CD4-positive, alpha-beta memory T cell (primary cell): ENCODE measurements at regions not wholly inside any gene's neighbourhood (a gene's known extent, or its start where the extent isn't known, plus 50 kb on each side); places are given as distances from the start of the nearest gene placed in this dataset.

Experiments
- CTCF ChIA-PET: fragments of 350-600 bp; sonication (Branson Sonifier 250); formaldehyde crosslinking; loops from one replicate; lab custom pipeline; 2021; ENCODE audit warnings: inconsistent platforms; ENCODE audit not compliant: partially characterized antibody; lab: Charles Lee
- POLR2A ChIA-PET: fragments of 350-600 bp; sonication (Branson Sonifier 250); formaldehyde crosslinking; loops from one replicate; lab custom pipeline; 2021; ENCODE audit not compliant: partially characterized antibody; lab: Charles Lee
- DNase-seq, 5 donors: peaks; one replicate each; pipeline versions ENCODE4 v3.0.0 to v3.0.0-alpha.2; 2020 to 2022; ENCODE audit warnings: mixed read lengths in 1 of 5
- H3K27ac ChIP-seq: one replicate; pipeline ENCODE4 v1.7.0; 2013; ENCODE audit warnings: low read depth, low read length
- H3K27me3 ChIP-seq: 2 replicates; pipeline ENCODE4 v1.7.0; 2013; ENCODE audit warnings: mild to moderate bottlenecking, low read length, moderate library complexity; ENCODE audit not compliant: insufficient read depth
- H3K36me3 ChIP-seq: 2 replicates; pipeline ENCODE4 v1.7.0; 2013; ENCODE audit warnings: mild to moderate bottlenecking, low read length, moderate library complexity; ENCODE audit not compliant: insufficient read depth
- H3K4me1 ChIP-seq: 2 replicates; pipeline ENCODE4 v1.7.0; 2013; ENCODE audit warnings: mild to moderate bottlenecking, low read length, moderate library complexity; ENCODE audit not compliant: insufficient read depth
- H3K4me3 ChIP-seq, 2 donors: one replicate each; pipeline ENCODE4 v1.7.0; 2013; ENCODE audit warnings: low read length in 2 of 2, mild to moderate bottlenecking in 1 of 2
- H3K9me3 ChIP-seq, 2 donors: one replicate each; pipeline ENCODE4 v1.7.0; 2013; ENCODE audit warnings: low read length in 2 of 2, control low read depth in 1 of 2; ENCODE audit not compliant: control insufficient read depth in 1 of 2
- H3K27ac Mint-ChIP-seq, 7 donors: one replicate each; pipeline ENCODE4 v1.8.0; 2020 to 2021; ENCODE audit warnings: mixed read lengths in 7 of 7, mild to moderate bottlenecking in 6 of 7, inconsistent platforms in 3 of 7, moderate library complexity in 3 of 7
- H3K27me3 Mint-ChIP-seq, 2 donors: one replicate each; pipeline ENCODE4 v1.8.0; 2020 to 2021; ENCODE audit warnings: mixed read lengths in 2 of 2
- H3K36me3 Mint-ChIP-seq, 2 donors: one replicate each; pipeline ENCODE4 v1.8.0; 2020 to 2021; ENCODE audit warnings: mixed read lengths in 2 of 2, inconsistent platforms in 1 of 2, mild to moderate bottlenecking in 1 of 2
- H3K4me1 Mint-ChIP-seq, 4 donors: one replicate each; pipeline ENCODE4 v1.8.0; 2020 to 2021; ENCODE audit warnings: mixed read lengths in 4 of 4, mild to moderate bottlenecking in 1 of 4
- H3K4me3 Mint-ChIP-seq, 8 donors: one replicate each; pipeline ENCODE4 v1.8.0; 2020 to 2021; ENCODE audit warnings: mixed read lengths in 8 of 8, mild to moderate bottlenecking in 7 of 8, moderate library complexity in 6 of 8, inconsistent platforms in 3 of 8
- H3K9me3 Mint-ChIP-seq, 8 donors: one replicate each; pipeline ENCODE4 v1.8.0; 2020 to 2021; ENCODE audit warnings: mixed read lengths in 8 of 8, mild to moderate bottlenecking in 5 of 8, inconsistent platforms in 3 of 8, moderate library complexity in 1 of 8
- intact Hi-C: fragments of 100-400 bp; cut with micrococcal nuclease; formaldehyde crosslinking; loops from one replicate; pipeline ENCODE4 v1.15.1; 2023

- POLR2A ChIA-PET: no interaction called here
- Mint-ChIP-seq H3K9me3 (peaks cover 0 to 20% (median 13%) of the 10 kb centered on the region in 8 donors), H3K4me1 (no peaks in the 10 kb centered on the region), H3K4me3 (no peak overlapping the region), H3K36me3 (no peaks in the 10 kb centered on the region), H3K27me3 (peaks cover 0 to 3% of the 10 kb centered on the region in 2 donors), H3K27ac (no peak overlapping the region)
- DNase-seq: no peak
- Histone ChIP-seq H3K27me3 (no peaks in the 10 kb centered on the region), H3K9me3 (no peaks in the 10 kb centered on the region), H3K27ac (no peak overlapping the region), H3K36me3 (no peaks in the 10 kb centered on the region), H3K4me1 (no peaks in the 10 kb centered on the region), H3K4me3 (no peak overlapping the region)
- intact Hi-C loops: no loop called here
- CTCF ChIA-PET: no interaction called here
Observed at GRCh38 chr6:96276305-96276704, 245.3 kb upstream of the UFL1 start.

GRCh38 chr6:96276856-96277255 lies 244.8 kb upstream of the UFL1 start:
- Histone ChIP-seq H3K27me3 (no peaks in the 10 kb centered on the region), H3K9me3 (no peaks in the 10 kb centered on the region), H3K36me3 (no peaks in the 10 kb centered on the region), H3K27ac (no peak overlapping the region), H3K4me3 (no peak overlapping the region), H3K4me1 (no peaks in the 10 kb centered on the region)
- peaks cover 0 to 19% (median 13%) of the 10 kb centered on the region in 8 donors for H3K9me3 Mint-ChIP-seq
- H3K4me1 Mint-ChIP-seq: no peaks in the 10 kb centered on the region
- no peaks in the 10 kb centered on the region for H3K36me3 Mint-ChIP-seq
- H3K27me3 Mint-ChIP-seq: peaks cover 0 to 3% of the 10 kb centered on the region in 2 donors
- CTCF ChIA-PET: no interaction called here
- no peak overlapping the region for H3K4me3 Mint-ChIP-seq
- no peak for DNase-seq
- intact Hi-C loops: no loop called here
- no peak overlapping the region for H3K27ac Mint-ChIP-seq
- POLR2A ChIA-PET: no interaction called here

DNA sequence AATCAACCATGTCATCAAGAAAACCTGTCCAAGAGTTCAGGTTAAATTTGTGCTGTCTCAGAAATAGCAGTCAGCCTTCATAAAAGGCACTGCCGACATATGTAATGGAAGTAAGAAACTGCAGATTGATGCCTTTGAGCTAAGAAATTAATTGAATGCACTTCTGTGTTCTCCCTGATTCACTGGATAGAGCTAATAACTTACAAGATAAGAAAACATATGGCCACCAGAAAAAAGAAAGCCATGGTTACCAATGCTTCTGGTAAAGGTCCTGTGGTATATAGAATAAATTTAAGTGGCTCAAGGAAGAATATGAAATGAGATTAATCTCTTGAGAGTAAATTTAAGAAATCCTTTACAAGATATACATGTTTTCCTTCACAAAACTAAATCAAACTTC lies 242.5 kb upstream of the UFL1 start:
- Mint-ChIP-seq H3K27me3 (peaks cover 0 to 3% of the 10 kb centered on the region in 2 donors), H3K27ac (no peak overlapping the region), H3K36me3 (no peaks in the 10 kb centered on the region), H3K9me3 (no peaks in the 10 kb centered on the region), H3K4me3 (no peak overlapping the region), H3K4me1 (no peaks in the 10 kb centered on the region)
- Histone ChIP-seq H3K27me3 (no peaks in the 10 kb centered on the region), H3K9me3 (no peaks in the 10 kb centered on the region), H3K4me3 (no peak overlapping the region), H3K27ac (no peak overlapping the region), H3K36me3 (no peaks in the 10 kb centered on the region), H3K4me1 (no peaks in the 10 kb centered on the region)
- intact Hi-C loops: no loop called here
- POLR2A ChIA-PET: no interaction called here
- CTCF ChIA-PET: no interaction called here
- no peak for DNase-seq

- Mint-ChIP-seq H3K4me1 (no peaks in the 10 kb centered on the region), H3K27me3 (peaks cover 0 to 2% of the 10 kb centered on the region in 2 donors), H3K9me3 (peaks cover 0 to 2% (median 0%) of the 10 kb centered on the region in 8 donors), H3K4me3 (no peak overlapping the region), H3K36me3 (no peaks in the 10 kb centered on the region), H3K27ac (no peak overlapping the region)
- Histone ChIP-seq H3K27me3 (no peaks in the 10 kb centered on the region), H3K4me1 (no peaks in the 10 kb centered on the region), H3K27ac (no peak overlapping the region), H3K4me3 (no peak overlapping the region), H3K36me3 (no peaks in the 10 kb centered on the region), H3K9me3 (no peaks in the 10 kb centered on the region)
- ChIA-PET CTCF (no interaction called here), POLR2A (no interaction called here)
- intact Hi-C loops: no loop called here
- DNase-seq: no peak
Observed at GRCh38 chr6:96286503-96286902, 235.1 kb upstream of the UFL1 start.

GRCh38 chr6:96299525-96299924 lies 222.1 kb upstream of the UFL1 start:
- Mint-ChIP-seq H3K9me3 (peaks cover 0 to 2% (median 0%) of the 10 kb centered on the region in 8 donors), H3K4me3 (no peak overlapping the region), H3K27ac (no peak overlapping the region), H3K36me3 (no peaks in the 10 kb centered on the region), H3K27me3 (no peaks in the 10 kb centered on the region), H3K4me1 (no peaks in the 10 kb centered on the region)
- Histone ChIP-seq H3K9me3 (no peaks in the 10 kb centered on the region), H3K4me3 (no peak overlapping the region), H3K27me3 (no peaks in the 10 kb centered on the region), H3K27ac (no peak overlapping the region), H3K36me3 (no peaks in the 10 kb centered on the region), H3K4me1 (no peaks in the 10 kb centered on the region)
- ChIA-PET CTCF (no interaction called here), POLR2A (no interaction called here)
- intact Hi-C loops: no loop called here
- DNase-seq: no peak

DNA sequence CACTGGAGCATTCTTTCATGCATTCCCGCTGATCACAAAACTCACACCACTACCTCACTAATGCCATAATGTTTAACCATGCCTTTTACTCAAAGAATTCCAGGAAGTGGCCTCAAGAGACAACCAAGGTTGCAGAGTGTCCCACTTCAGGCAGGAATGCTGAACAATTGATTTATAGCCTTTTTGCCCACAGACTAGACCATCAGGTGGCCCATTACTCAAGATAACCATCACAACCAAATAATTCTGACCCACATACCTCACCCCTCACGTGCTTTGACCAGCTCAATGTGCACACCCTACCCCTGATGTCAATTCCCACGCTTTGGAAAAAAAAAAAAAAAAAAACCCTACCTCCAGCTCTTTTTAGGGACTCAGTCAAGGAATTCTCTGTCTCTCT lies 220.6 kb upstream of the UFL1 start:
- H3K9me3 Mint-ChIP-seq: peaks cover 0 to 2% (median 0%) of the 10 kb centered on the region in 8 donors
- intact Hi-C loops: no loop called here
- H3K27me3 ChIP-seq: no peaks in the 10 kb centered on the region
- H3K36me3 Mint-ChIP-seq: no peaks in the 10 kb centered on the region
- H3K36me3 ChIP-seq: no peaks in the 10 kb centered on the region
- POLR2A ChIA-PET: no interaction called here
- H3K4me1 Mint-ChIP-seq: no peaks in the 10 kb centered on the region
- CTCF ChIA-PET: interaction anchor here (0.7 kb wide), 1 partner anchor 21 kb away, joined by 3 read pairs; no protein-coding TSS in a partner anchor
- DNase-seq: no peak
- H3K4me3 ChIP-seq: no peak overlapping the region
- H3K9me3 ChIP-seq: no peaks in the 10 kb centered on the region
- no peaks in the 10 kb centered on the region for H3K4me1 ChIP-seq
- H3K27ac ChIP-seq: no peak overlapping the region
- peak overlapping the region in 1 of 8 donors; percentile 28 for H3K4me3 Mint-ChIP-seq
- no peak overlapping the region for H3K27ac Mint-ChIP-seq
- H3K27me3 Mint-ChIP-seq: no peaks in the 10 kb centered on the region

GRCh38 chr6:96301781-96302180 lies 219.8 kb upstream of the UFL1 start:
- ChIA-PET POLR2A (no interaction called here), CTCF (interaction anchor here (0.7 kb wide), 1 partner anchor 22 kb away, joined by 3 read pairs; no protein-coding TSS in a partner anchor)
- H3K36me3 Mint-ChIP-seq: no peaks in the 10 kb centered on the region
- H3K9me3 Mint-ChIP-seq: peaks cover 0 to 2% (median 0%) of the 10 kb centered on the region in 8 donors
- no peaks in the 10 kb centered on the region for H3K4me1 Mint-ChIP-seq
- no peak for DNase-seq
- Histone ChIP-seq H3K4me3 (no peak overlapping the region), H3K4me1 (no peaks in the 10 kb centered on the region), H3K27ac (no peak overlapping the region), H3K27me3 (no peaks in the 10 kb centered on the region), H3K9me3 (no peaks in the 10 kb centered on the region), H3K36me3 (no peaks in the 10 kb centered on the region)
- intact Hi-C loops: no loop called here
- H3K27me3 Mint-ChIP-seq: no peaks in the 10 kb centered on the region
- H3K4me3 Mint-ChIP-seq: no peak overlapping the region
- no peak overlapping the region for H3K27ac Mint-ChIP-seq

- POLR2A ChIA-PET: no interaction called here
- Histone ChIP-seq H3K27ac (no peak overlapping the region), H3K4me1 (no peaks in the 10 kb centered on the region), H3K36me3 (no peaks in the 10 kb centered on the region), H3K4me3 (no peak overlapping the region), H3K9me3 (no peaks in the 10 kb centered on the region), H3K27me3 (no peaks in the 10 kb centered on the region)
- CTCF ChIA-PET: no interaction called here
- peaks cover 0 to 2% (median 0%) of the 10 kb centered on the region in 8 donors for H3K9me3 Mint-ChIP-seq
- no peaks in the 10 kb centered on the region for H3K27me3 Mint-ChIP-seq
- H3K4me3 Mint-ChIP-seq: no peak overlapping the region
- no peaks in the 10 kb centered on the region for H3K36me3 Mint-ChIP-seq
- intact Hi-C loops: no loop called here
- H3K27ac Mint-ChIP-seq: no peak overlapping the region
- H3K4me1 Mint-ChIP-seq: no peaks in the 10 kb centered on the region
- DNase-seq: no peak
Observed at GRCh38 chr6:96302991-96303390, 218.6 kb upstream of the UFL1 start.
